ENCODE measurements at regions not wholly inside any gene's neighbourhood (a gene's known extent, or its start where the extent isn't known, plus 50 kb on each side); places are given as distances from the start of the nearest gene placed in this dataset.
"Not testable (repeated sequence)": the region's sequence is repeated elsewhere in the genome, so short reads cannot be mapped to it uniquely, and the experiment has no call there.

GRCh38 chr1:174078916-174079315, 56.8 kb upstream of the RC3H1 start:
- not testable (repeated sequence) for H4K91ac ChIP-seq (replicated peaks; ENCODE audit: insufficient read length, low read length); H3K4ac ChIP-seq (replicated peaks; ENCODE audit: insufficient read length, low read depth, low read length); H2BK5ac ChIP-seq (ENCODE audit: low read depth, low read length); H3K4me2 ChIP-seq (ENCODE audit: insufficient read depth in 1 of 2, low read depth in 2 of 2, low read length in 2 of 2); H3K36me3 ChIP-seq (ENCODE audit: control insufficient read depth in 2 of 4, insufficient read depth in 4 of 4, low read length in 3 of 4); H2BK15ac ChIP-seq (ENCODE audit: low read length); H3K14ac ChIP-seq (ENCODE audit: insufficient read length); H3K9me3 ChIP-seq (ENCODE audit: insufficient read depth in 2 of 2, low read depth in 1 of 2, low read length in 1 of 2); H3K27me3 ChIP-seq (replicated peaks in 1 of 4; ENCODE audit: control insufficient read depth in 3 of 4, extremely low read depth in 1 of 4, insufficient read depth in 3 of 4, low read length in 3 of 4); H3K23me2 ChIP-seq (ENCODE audit: low read depth, low read length); H2BK12ac ChIP-seq (ENCODE audit: low read depth, low read length); H2AK5ac ChIP-seq (ENCODE audit: low read depth, low read length); H4K5ac ChIP-seq (ENCODE audit: insufficient read length, low read depth, low read length); H3K27ac ChIP-seq (ENCODE audit: low read depth, low read length); H4K20me1 ChIP-seq (replicated peaks in 1 of 2; ENCODE audit: control insufficient read depth in 1 of 2, insufficient read depth in 2 of 2, low read length in 2 of 2); FAIRE-seq; H3K23ac ChIP-seq (ENCODE audit: insufficient read length); H3K4me1 ChIP-seq (replicated peaks in 1 of 4; ENCODE audit: control insufficient read depth in 3 of 4, insufficient read depth in 4 of 4, low read length in 3 of 4); H3K4me3 ChIP-seq (ENCODE audit: extremely low read depth in 1 of 4, insufficient read depth in 2 of 4, low read depth in 3 of 4, low read length in 4 of 4); H3K79me1 ChIP-seq (ENCODE audit: low read depth, low read length); H4K8ac ChIP-seq (ENCODE audit: extremely low read depth, insufficient read depth, low read length); H3K56ac ChIP-seq (replicated peaks; ENCODE audit: insufficient read length, low read depth, low read length); H3K18ac ChIP-seq (ENCODE audit: extremely low read depth, low read length); H2AFZ ChIP-seq (ENCODE audit: low read length); H3K79me2 ChIP-seq (ENCODE audit: control insufficient read depth in 1 of 2, insufficient read depth in 2 of 2, low read length in 2 of 2); H3K9ac ChIP-seq (replicated peaks in 1 of 4; ENCODE audit: extremely low read depth in 1 of 4, low read depth in 3 of 4, low read length in 3 of 4); H2BK120ac ChIP-seq (replicated peaks; ENCODE audit: low read depth, low read length); H2BK20ac ChIP-seq (ENCODE audit: low read length); DNase-seq (ENCODE audit: low read depth in 1 of 2, low spot score in 2 of 2)
- WGBS, 2 experiments (ENCODE audit: extremely low coverage in 1 of 2, insufficient coverage in 1 of 2, insufficient read length in 1 of 2, insufficient replicate concordance in 2 of 2, low coverage in 1 of 2, low lambda C conversion rate in 2 of 2, missing lambda C conversion rate in 1 of 2) = 92% methylated on average over 5 of the region's 5 CpGs; no CpG with 5 or more reads in 1 of the 2 experiments
- ChIA-PET CTCF (ENCODE audit: partially characterized antibody) (interaction anchor here (0.7 to 1.3 kb wide), 4 partner anchors 9 to 36 kb away, joined by 3 to 5 read pairs (median 4); no protein-coding TSS in a partner anchor), POLR2A (ENCODE audit: partially characterized antibody) (interaction anchor here (0.7 to 1.1 kb wide), 3 partner anchors 11 to 85 kb away, joined by 3 read pairs; no protein-coding TSS in a partner anchor)
